ENCODE measurements at regions not wholly inside any gene's neighbourhood (a gene's known extent, or its start where the extent isn't known, plus 50 kb on each side); places are given as distances from the start of the nearest gene placed in this dataset.

DNA sequence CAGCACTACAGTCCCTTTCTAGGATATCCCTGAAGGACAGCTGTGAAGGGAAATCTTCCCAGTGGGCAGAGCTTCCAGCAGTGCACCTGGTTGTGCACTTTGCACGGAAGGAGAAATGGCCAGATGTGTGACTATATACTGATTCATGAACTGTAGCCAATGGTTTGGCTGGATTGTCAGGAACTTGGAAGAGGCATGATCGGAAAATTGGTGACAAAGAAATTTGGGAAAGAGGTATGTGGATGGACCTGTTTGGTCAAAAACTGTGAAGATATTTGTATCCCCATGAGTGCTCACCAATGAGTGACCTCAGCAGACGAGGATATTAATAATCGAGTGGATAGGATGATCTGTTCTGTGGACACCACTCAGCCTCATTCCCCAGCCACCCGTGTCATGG lies 582.2 kb downstream of the CPS1 start (continued):
- TF ChIP-seq, protein P1, sequence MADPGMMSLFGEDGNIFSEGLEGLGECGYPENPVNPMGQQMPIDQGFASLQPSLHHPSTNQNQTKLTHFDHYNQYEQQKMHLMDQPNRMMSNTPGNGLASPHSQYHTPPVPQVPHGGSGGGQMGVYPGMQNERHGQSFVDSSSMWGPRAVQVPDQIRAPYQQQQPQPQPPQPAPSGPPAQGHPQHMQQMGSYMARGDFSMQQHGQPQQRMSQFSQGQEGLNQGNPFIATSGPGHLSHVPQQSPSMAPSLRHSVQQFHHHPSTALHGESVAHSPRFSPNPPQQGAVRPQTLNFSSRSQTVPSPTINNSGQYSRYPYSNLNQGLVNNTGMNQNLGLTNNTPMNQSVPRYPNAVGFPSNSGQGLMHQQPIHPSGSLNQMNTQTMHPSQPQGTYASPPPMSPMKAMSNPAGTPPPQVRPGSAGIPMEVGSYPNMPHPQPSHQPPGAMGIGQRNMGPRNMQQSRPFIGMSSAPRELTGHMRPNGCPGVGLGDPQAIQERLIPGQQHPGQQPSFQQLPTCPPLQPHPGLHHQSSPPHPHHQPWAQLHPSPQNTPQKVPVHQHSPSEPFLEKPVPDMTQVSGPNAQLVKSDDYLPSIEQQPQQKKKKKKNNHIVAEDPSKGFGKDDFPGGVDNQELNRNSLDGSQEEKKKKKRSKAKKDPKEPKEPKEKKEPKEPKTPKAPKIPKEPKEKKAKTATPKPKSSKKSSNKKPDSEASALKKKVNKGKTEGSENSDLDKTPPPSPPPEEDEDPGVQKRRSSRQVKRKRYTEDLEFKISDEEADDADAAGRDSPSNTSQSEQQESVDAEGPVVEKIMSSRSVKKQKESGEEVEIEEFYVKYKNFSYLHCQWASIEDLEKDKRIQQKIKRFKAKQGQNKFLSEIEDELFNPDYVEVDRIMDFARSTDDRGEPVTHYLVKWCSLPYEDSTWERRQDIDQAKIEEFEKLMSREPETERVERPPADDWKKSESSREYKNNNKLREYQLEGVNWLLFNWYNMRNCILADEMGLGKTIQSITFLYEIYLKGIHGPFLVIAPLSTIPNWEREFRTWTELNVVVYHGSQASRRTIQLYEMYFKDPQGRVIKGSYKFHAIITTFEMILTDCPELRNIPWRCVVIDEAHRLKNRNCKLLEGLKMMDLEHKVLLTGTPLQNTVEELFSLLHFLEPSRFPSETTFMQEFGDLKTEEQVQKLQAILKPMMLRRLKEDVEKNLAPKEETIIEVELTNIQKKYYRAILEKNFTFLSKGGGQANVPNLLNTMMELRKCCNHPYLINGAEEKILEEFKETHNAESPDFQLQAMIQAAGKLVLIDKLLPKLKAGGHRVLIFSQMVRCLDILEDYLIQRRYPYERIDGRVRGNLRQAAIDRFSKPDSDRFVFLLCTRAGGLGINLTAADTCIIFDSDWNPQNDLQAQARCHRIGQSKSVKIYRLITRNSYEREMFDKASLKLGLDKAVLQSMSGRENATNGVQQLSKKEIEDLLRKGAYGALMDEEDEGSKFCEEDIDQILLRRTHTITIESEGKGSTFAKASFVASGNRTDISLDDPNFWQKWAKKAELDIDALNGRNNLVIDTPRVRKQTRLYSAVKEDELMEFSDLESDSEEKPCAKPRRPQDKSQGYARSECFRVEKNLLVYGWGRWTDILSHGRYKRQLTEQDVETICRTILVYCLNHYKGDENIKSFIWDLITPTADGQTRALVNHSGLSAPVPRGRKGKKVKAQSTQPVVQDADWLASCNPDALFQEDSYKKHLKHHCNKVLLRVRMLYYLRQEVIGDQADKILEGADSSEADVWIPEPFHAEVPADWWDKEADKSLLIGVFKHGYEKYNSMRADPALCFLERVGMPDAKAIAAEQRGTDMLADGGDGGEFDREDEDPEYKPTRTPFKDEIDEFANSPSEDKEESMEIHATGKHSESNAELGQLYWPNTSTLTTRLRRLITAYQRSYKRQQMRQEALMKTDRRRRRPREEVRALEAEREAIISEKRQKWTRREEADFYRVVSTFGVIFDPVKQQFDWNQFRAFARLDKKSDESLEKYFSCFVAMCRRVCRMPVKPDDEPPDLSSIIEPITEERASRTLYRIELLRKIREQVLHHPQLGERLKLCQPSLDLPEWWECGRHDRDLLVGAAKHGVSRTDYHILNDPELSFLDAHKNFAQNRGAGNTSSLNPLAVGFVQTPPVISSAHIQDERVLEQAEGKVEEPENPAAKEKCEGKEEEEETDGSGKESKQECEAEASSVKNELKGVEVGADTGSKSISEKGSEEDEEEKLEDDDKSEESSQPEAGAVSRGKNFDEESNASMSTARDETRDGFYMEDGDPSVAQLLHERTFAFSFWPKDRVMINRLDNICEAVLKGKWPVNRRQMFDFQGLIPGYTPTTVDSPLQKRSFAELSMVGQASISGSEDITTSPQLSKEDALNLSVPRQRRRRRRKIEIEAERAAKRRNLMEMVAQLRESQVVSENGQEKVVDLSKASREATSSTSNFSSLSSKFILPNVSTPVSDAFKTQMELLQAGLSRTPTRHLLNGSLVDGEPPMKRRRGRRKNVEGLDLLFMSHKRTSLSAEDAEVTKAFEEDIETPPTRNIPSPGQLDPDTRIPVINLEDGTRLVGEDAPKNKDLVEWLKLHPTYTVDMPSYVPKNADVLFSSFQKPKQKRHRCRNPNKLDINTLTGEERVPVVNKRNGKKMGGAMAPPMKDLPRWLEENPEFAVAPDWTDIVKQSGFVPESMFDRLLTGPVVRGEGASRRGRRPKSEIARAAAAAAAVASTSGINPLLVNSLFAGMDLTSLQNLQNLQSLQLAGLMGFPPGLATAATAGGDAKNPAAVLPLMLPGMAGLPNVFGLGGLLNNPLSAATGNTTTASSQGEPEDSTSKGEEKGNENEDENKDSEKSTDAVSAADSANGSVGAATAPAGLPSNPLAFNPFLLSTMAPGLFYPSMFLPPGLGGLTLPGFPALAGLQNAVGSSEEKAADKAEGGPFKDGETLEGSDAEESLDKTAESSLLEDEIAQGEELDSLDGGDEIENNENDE (IDR thresholded peaks at IDR 0.05; ENCODE audit: insufficient replicate concordance, low read length): no peak
- no peak for TF ChIP-seq ZNF274 (IDR thresholded peaks at IDR 0.05; ENCODE audit: borderline replicate concordance, extremely low read depth, low read length)
- no peak for TF ChIP-seq MAFK (IDR thresholded peaks at IDR 0.05; ENCODE audit: low read depth, low read length)
- TF ChIP-seq KDM1A (IDR thresholded peaks at IDR 0.05; ENCODE audit: borderline replicate concordance, low read length): no peak
- no peak for TF ChIP-seq BACH1 (IDR thresholded peaks at IDR 0.05; ENCODE audit: low read length)
- TF ChIP-seq, protein P2, sequence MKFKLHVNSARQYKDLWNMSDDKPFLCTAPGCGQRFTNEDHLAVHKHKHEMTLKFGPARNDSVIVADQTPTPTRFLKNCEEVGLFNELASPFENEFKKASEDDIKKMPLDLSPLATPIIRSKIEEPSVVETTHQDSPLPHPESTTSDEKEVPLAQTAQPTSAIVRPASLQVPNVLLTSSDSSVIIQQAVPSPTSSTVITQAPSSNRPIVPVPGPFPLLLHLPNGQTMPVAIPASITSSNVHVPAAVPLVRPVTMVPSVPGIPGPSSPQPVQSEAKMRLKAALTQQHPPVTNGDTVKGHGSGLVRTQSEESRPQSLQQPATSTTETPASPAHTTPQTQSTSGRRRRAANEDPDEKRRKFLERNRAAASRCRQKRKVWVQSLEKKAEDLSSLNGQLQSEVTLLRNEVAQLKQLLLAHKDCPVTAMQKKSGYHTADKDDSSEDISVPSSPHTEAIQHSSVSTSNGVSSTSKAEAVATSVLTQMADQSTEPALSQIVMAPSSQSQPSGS (IDR thresholded peaks at IDR 0.05; ENCODE audit: low read length): no peak
- TF ChIP-seq CTBP2 (IDR thresholded peaks at IDR 0.05; ENCODE audit: borderline replicate concordance, insufficient read depth, insufficient read length, low read length): no peak
- no peak for TF ChIP-seq FOSL1 (IDR thresholded peaks at IDR 0.05; ENCODE audit: insufficient read depth, low read depth, low read length)
- TF ChIP-seq EGR1 (IDR thresholded peaks at IDR 0.05; ENCODE audit: borderline replicate concordance, low read depth, low read length): no peak
- no peak for TF ChIP-seq CEBPB (IDR thresholded peaks at IDR 0.05; ENCODE audit: low read depth, low read length)
